Muscle layer of colon (tissue), 2 donors: ENCODE measurements at regions not wholly inside any gene's neighbourhood (a gene's known extent, or its start where the extent isn't known, plus 50 kb on each side); places are given as distances from the start of the nearest gene placed in this dataset.

Source experiments
- H3K27ac ChIP-seq: one replicate; pipeline ENCODE4 v1.7.0; 2013; ENCODE audit warnings: low read depth, mild to moderate bottlenecking, low read length, moderate library complexity
- H3K27me3 ChIP-seq, 2 donors: one replicate each; pipeline ENCODE4 v1.7.0; 2013; ENCODE audit warnings: low read length in 2 of 2, mild to moderate bottlenecking in 2 of 2; ENCODE audit not compliant: insufficient read depth in 2 of 2, control insufficient read depth in 1 of 2
- H3K36me3 ChIP-seq: one replicate; pipeline ENCODE4 v1.7.0; 2013; ENCODE audit warnings: mild to moderate bottlenecking, low read length; ENCODE audit not compliant: insufficient read depth
- H3K4me1 ChIP-seq: one replicate; pipeline ENCODE4 v1.7.0; 2013; ENCODE audit warnings: mild to moderate bottlenecking, low read length; ENCODE audit not compliant: insufficient read depth
- H3K4me3 ChIP-seq, 2 donors: one replicate each; pipeline ENCODE4 v1.7.0; 2013; ENCODE audit warnings: low read length in 2 of 2, low read depth in 1 of 2, mild to moderate bottlenecking in 1 of 2, moderate library complexity in 1 of 2
- H3K9ac ChIP-seq: one replicate; pipeline ENCODE4 v1.7.0; 2013; ENCODE audit warnings: low read length
- H3K9me3 ChIP-seq: one replicate; pipeline ENCODE4 v1.7.0; 2013; ENCODE audit warnings: mild to moderate bottlenecking, low read length
- donor health status: abdominal sarcoma.
- donor health status: Adenocarcinoma of cecum.

DNA sequence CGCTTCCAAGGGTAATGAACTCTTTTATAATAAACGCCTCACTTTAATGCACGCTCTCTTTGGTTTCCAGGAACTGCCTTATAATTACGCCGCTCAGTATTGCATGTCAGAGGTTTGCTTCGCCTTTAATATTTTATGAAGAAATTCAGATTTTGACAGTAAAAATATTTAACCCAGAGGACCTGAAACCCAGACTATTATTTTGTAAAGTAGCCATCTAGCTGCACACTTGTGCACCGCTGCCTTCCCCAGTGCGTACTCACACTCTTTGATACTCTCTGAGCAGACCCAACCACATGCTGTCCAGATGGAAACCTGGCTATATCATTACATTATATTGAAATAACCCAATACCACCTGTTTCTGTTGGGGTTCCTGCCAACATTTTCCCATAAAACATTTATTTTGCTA, 270.1 kb downstream of the C1D start:
- H3K9ac ChIP-seq, result no peak overlapping the region
- H3K36me3 ChIP-seq, result no peaks in the 10 kb centered on the region
- H3K4me1 ChIP-seq, result peaks cover 4% of the 10 kb centered on the region
- no peak overlapping the region for H3K27ac ChIP-seq
- H3K27me3 ChIP-seq, result no peaks in the 10 kb centered on the region
- no peaks in the 10 kb centered on the region for H3K9me3 ChIP-seq
- H3K4me3 ChIP-seq, result no peak overlapping the region

- H3K27ac ChIP-seq, result no peak overlapping the region
- peaks cover 13% of the 10 kb centered on the region for H3K4me1 ChIP-seq
- H3K27me3 ChIP-seq, result no peaks in the 10 kb centered on the region
- H3K9me3 ChIP-seq, result no peaks in the 10 kb centered on the region
- no peak overlapping the region for H3K9ac ChIP-seq
- H3K4me3 ChIP-seq, result no peak overlapping the region
- no peaks in the 10 kb centered on the region for H3K36me3 ChIP-seq
These were observed 264.8 kb downstream of the C1D start for GRCh38 chr2:67797801-67798540.

- H3K27ac ChIP-seq, result no peak overlapping the region
- peaks cover 13% of the 10 kb centered on the region for H3K4me1 ChIP-seq
- H3K9ac ChIP-seq, result no peak overlapping the region
- H3K36me3 ChIP-seq, result no peaks in the 10 kb centered on the region
- no peaks in the 10 kb centered on the region for H3K9me3 ChIP-seq
- H3K4me3 ChIP-seq, result no peak overlapping the region
- H3K27me3 ChIP-seq, result no peaks in the 10 kb centered on the region
These were observed 264.2 kb downstream of the C1D start for GRCh38 chr2:67798541-67799160.

- peaks cover 13% of the 10 kb centered on the region for H3K4me1 ChIP-seq
- H3K27ac ChIP-seq, result no peak overlapping the region
- H3K9ac ChIP-seq, result no peak overlapping the region
- no peaks in the 10 kb centered on the region for H3K36me3 ChIP-seq
- H3K27me3 ChIP-seq, result no peaks in the 10 kb centered on the region
- H3K4me3 ChIP-seq, result no peak overlapping the region
- no peaks in the 10 kb centered on the region for H3K9me3 ChIP-seq
These were observed 262.9 kb downstream of the C1D start for GRCh38 chr2:67799886-67800285.

- H3K9me3 ChIP-seq, result no peaks in the 10 kb centered on the region
- no peak overlapping the region for H3K4me3 ChIP-seq
- peaks cover 13% of the 10 kb centered on the region for H3K4me1 ChIP-seq
- no peak overlapping the region for H3K9ac ChIP-seq
- no peaks in the 10 kb centered on the region for H3K27me3 ChIP-seq
- H3K27ac ChIP-seq, result no peak overlapping the region
- H3K36me3 ChIP-seq, result no peaks in the 10 kb centered on the region
These were observed 260.5 kb downstream of the C1D start for GRCh38 chr2:67802291-67802690.

GRCh38 chr2:67802824-67803223, 260.0 kb downstream of the C1D start:
- no peak overlapping the region for H3K4me3 ChIP-seq
- no peak overlapping the region for H3K27ac ChIP-seq
- H3K4me1 ChIP-seq, result peaks cover 8% of the 10 kb centered on the region
- no peaks in the 10 kb centered on the region for H3K27me3 ChIP-seq
- H3K9ac ChIP-seq, result no peak overlapping the region
- no peaks in the 10 kb centered on the region for H3K9me3 ChIP-seq
- H3K36me3 ChIP-seq, result no peaks in the 10 kb centered on the region

DNA sequence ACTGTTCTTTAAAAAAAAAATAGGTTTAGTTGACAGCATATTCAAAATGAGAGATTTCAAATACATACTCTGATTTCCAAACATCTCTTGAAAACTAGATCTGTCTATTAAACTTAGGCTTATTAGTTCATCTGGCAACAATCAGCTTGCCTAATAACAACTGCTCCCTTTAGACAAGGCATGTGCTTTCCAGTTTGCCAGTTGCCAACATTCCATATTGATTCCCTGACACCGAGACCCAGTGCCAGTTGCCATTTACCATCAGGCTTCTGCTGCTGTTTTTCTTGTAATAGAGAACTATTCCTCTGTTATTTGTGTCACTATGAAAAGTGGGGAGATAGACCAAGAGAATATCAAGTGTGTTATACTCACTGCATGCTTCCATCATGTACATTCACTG, 256.0 kb downstream of the C1D start:
- Histone ChIP-seq H3K27ac (no peak overlapping the region), H3K9ac (no peak overlapping the region), H3K4me3 (no peak overlapping the region), H3K4me1 (no peaks in the 10 kb centered on the region), H3K36me3 (no peaks in the 10 kb centered on the region), H3K27me3 (no peaks in the 10 kb centered on the region), H3K9me3 (no peaks in the 10 kb centered on the region)

DNA sequence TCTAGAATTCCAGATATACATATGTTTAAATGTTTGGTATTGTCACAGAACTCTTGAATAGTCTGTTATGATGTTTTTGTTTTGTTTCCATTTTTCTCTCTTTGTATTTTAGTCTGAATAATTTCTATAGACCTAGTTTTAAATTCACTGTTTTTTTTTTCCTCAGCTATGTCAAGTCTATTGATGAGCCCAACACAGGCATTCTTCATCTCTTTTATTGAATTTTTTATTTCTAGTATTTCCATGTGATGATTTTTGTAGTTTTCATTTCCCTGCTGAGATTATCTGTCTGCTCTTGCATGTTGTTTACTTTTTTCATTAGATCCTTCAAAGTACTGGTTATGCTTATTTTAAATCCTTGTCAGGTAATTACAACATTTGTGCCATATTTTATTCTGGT, 254.7 kb downstream of the C1D start:
- no peaks in the 10 kb centered on the region for H3K36me3 ChIP-seq
- no peak overlapping the region for H3K4me3 ChIP-seq
- H3K9ac ChIP-seq, result no peak overlapping the region
- no peak overlapping the region for H3K27ac ChIP-seq
- H3K4me1 ChIP-seq, result no peaks in the 10 kb centered on the region
- no peaks in the 10 kb centered on the region for H3K9me3 ChIP-seq
- H3K27me3 ChIP-seq, result no peaks in the 10 kb centered on the region

DNA sequence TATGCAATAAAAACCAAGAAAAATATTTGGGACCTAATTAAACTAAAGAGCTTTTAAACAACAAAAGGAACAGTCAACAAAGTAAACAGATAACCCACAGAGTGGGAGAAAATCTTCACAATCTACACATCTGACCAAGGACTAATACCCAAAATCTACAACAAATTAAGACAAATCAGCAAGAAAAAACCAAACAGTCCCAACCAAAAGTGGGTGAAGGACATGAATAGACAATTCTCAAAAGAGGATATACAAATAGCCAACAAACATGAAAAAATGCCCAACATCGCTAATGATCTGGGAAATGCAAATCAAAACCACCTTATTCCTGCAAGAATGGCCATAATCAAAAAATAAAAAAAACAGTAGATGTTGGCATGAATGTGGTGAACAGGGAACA, 250.1 kb downstream of the C1D start:
- Histone ChIP-seq H3K4me3 (no peak overlapping the region), H3K27ac (no peak overlapping the region), H3K4me1 (no peaks in the 10 kb centered on the region), H3K9ac (no peak overlapping the region), H3K36me3 (no peaks in the 10 kb centered on the region), H3K9me3 (no peaks in the 10 kb centered on the region), H3K27me3 (no peaks in the 10 kb centered on the region)

GRCh38 chr2:67823726-67824125, 239.1 kb downstream of the C1D start:
- Histone ChIP-seq H3K36me3 (no peaks in the 10 kb centered on the region), H3K27ac (no peak overlapping the region), H3K9ac (no peak overlapping the region), H3K4me3 (no peak overlapping the region), H3K4me1 (no peaks in the 10 kb centered on the region), H3K27me3 (no peaks in the 10 kb centered on the region), H3K9me3 (no peaks in the 10 kb centered on the region)

GRCh38 chr2:67824186-67824585, 238.6 kb downstream of the C1D start:
- no peaks in the 10 kb centered on the region for H3K9me3 ChIP-seq
- no peaks in the 10 kb centered on the region for H3K4me1 ChIP-seq
- no peaks in the 10 kb centered on the region for H3K27me3 ChIP-seq

DNA sequence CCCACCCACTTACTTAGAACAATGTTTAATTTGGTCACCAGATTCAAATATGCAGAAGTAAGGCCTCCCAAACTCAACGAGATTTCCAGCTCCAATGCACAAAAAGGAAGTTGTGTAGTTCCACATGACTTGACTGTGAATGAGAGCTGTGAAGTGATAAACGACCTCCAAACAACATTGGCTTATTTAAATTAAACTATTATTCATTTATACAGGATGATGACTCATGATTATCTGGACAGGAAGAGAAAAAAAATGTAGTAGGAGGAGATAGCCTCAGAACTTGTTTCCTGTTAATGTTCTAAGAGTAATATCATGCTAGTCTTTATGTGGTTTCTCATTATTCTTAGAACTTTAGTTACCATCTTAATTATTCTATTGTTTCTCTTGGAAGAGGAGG, 237.3 kb downstream of the C1D start:
- H3K9ac ChIP-seq, result no peak overlapping the region

More at GRCh38 chr2:67824186-67824585, 238.6 kb downstream of the C1D start:
- Histone ChIP-seq H3K27ac (no peak overlapping the region), H3K36me3 (no peaks in the 10 kb centered on the region), H3K4me3 (no peak overlapping the region), H3K9ac (no peak overlapping the region)

More for the DNA sequence above, 237.3 kb downstream of the C1D start:
- Histone ChIP-seq H3K4me1 (no peaks in the 10 kb centered on the region), H3K9me3 (no peaks in the 10 kb centered on the region), H3K27ac (no peak overlapping the region), H3K27me3 (no peaks in the 10 kb centered on the region), H3K4me3 (no peak overlapping the region), H3K36me3 (no peaks in the 10 kb centered on the region)
